Activated CD4-positive, alpha-beta memory T cell treated with anti-CD3 and anti-CD28 coated beads for 36 hours (primary cell): ENCODE measurements at regions not wholly inside any gene's neighbourhood (a gene's known extent, or its start where the extent isn't known, plus 50 kb on each side); places are given as distances from the start of the nearest gene placed in this dataset.

Experiments used
- CTCF ChIA-PET: fragments of 350-600 bp; sonication (Branson Sonifier 250); formaldehyde crosslinking; loops from one replicate; lab custom pipeline; 2021; ENCODE audit warnings: antibody characterized with exemption, inconsistent platforms; lab: Charles Lee
- POLR2A ChIA-PET: fragments of 350-600 bp; sonication (Branson Sonifier 250); formaldehyde crosslinking; loops from one replicate; lab custom pipeline; 2021; ENCODE audit warnings: antibody characterized with exemption; lab: Charles Lee
- DNase-seq: peaks from one replicate; pipeline ENCODE4 v3.0.0-alpha.2; 2020
- H3K27ac Mint-ChIP-seq: one replicate; pipeline ENCODE4 v1.8.0; 2021; ENCODE audit warnings: mixed read lengths
- H3K27me3 Mint-ChIP-seq: one replicate; pipeline ENCODE4 v1.8.0; 2021; ENCODE audit warnings: mixed read lengths
- H3K36me3 Mint-ChIP-seq: one replicate; pipeline ENCODE4 v1.8.0; 2021; ENCODE audit warnings: mixed read lengths
- H3K4me1 Mint-ChIP-seq: one replicate; pipeline ENCODE4 v1.8.0; 2021; ENCODE audit warnings: low read depth, mixed read lengths
- H3K4me3 Mint-ChIP-seq: one replicate; pipeline ENCODE4 v1.8.0; 2021; ENCODE audit warnings: mild to moderate bottlenecking, mixed read lengths
- H3K9me3 Mint-ChIP-seq: one replicate; pipeline ENCODE4 v1.8.0; 2021; ENCODE audit warnings: mixed read lengths
- intact Hi-C: fragments of 100-400 bp; cut with micrococcal nuclease; formaldehyde crosslinking; loops from one replicate; pipeline ENCODE4 v1.15.1; 2023

DNA sequence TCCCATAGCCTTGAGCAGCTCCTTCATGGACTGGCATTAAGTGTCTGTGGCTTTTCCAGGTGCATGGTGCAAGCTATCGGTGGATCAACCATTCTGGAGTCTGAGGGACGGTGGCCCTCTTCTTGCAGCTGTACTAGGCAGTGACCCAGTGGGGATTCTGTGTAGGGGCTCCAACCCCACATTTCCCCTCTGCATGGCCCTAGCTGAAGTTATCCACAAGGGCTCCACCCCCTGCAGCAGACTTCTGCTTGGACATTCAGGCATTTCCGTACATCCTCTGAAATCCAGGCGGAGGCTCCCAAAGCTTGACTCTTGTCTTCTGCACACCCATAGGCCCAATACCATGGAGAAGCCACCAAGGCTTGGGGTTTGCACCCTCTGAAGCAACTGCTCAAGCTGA lies 89.3 kb upstream of the PGRMC2 start:
- intact Hi-C loops: no loop called here
- ChIA-PET POLR2A (no interaction called here), CTCF (no interaction called here)
- no peaks in the 10 kb centered on the region for H3K27me3 Mint-ChIP-seq
- H3K36me3 Mint-ChIP-seq: peaks cover 7% of the 10 kb centered on the region
- H3K9me3 Mint-ChIP-seq: peaks cover 17% of the 10 kb centered on the region
- H3K4me3 Mint-ChIP-seq: no peak overlapping the region
- no peak for DNase-seq
- H3K27ac Mint-ChIP-seq: no peak overlapping the region
- no peaks in the 10 kb centered on the region for H3K4me1 Mint-ChIP-seq

DNA sequence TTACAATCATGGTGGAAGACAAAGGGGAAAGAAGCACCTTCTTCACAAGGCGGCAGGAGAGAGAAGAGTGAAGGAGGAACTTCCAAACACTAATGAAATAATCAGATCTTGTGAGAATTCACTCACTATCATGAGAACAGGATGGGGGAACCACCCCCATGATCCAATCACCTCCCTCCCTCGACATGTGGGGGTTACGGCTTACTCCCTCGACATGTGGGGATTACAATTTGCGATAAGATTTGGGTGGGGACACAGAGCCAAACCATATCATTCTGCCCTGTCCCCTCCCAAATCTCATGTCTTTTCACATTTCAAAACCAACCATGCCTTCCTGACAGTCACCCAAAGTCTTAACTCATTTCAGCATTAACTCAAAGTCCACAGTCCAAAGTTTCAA lies 88.7 kb upstream of the PGRMC2 start:
- CTCF ChIA-PET: no interaction called here
- no peak overlapping the region for H3K4me3 Mint-ChIP-seq
- peaks cover 17% of the 10 kb centered on the region for H3K9me3 Mint-ChIP-seq
- no peak for DNase-seq
- POLR2A ChIA-PET: no interaction called here
- no peak overlapping the region for H3K27ac Mint-ChIP-seq
- peaks cover 7% of the 10 kb centered on the region for H3K36me3 Mint-ChIP-seq
- no peaks in the 10 kb centered on the region for H3K4me1 Mint-ChIP-seq
- H3K27me3 Mint-ChIP-seq: no peaks in the 10 kb centered on the region
- intact Hi-C loops: no loop called here

GRCh38 chr4:128373628-128374027 lies 86.0 kb upstream of the PGRMC2 start:
- Mint-ChIP-seq H3K4me3 (no peak overlapping the region), H3K36me3 (peaks cover 7% of the 10 kb centered on the region), H3K27ac (no peak overlapping the region), H3K27me3 (no peaks in the 10 kb centered on the region), H3K4me1 (no peaks in the 10 kb centered on the region), H3K9me3 (peaks cover 17% of the 10 kb centered on the region)
- DNase-seq: no peak
- POLR2A ChIA-PET: no interaction called here
- intact Hi-C loops: no loop called here
- CTCF ChIA-PET: no interaction called here

DNA sequence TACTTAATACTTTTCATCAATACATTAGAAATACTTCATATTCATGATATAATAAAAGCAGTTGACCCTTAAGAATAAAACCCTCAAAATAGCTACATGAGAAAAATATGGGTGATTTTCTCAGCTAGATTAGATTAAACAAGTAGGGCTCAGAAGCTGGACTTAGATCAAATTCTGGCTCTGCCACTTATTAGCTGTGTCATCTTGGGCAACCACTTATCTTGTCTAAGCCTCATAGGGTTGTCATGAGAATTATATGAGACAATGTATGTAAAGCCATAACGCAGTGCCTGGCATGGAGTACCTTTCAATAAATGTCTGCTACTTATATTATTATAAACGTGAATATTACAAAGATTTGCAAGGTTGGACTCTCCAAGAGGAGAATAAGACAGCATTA lies 84.3 kb upstream of the PGRMC2 start:
- DNase-seq: no peak
- POLR2A ChIA-PET: no interaction called here
- CTCF ChIA-PET: no interaction called here
- Mint-ChIP-seq H3K4me1 (no peaks in the 10 kb centered on the region), H3K9me3 (peaks cover 9% of the 10 kb centered on the region), H3K27ac (no peak overlapping the region), H3K4me3 (no peak overlapping the region), H3K36me3 (peaks cover 3% of the 10 kb centered on the region), H3K27me3 (no peaks in the 10 kb centered on the region)
- intact Hi-C loops: no loop called here

- H3K36me3 Mint-ChIP-seq: peaks cover 1% of the 10 kb centered on the region
- H3K4me1 Mint-ChIP-seq: no peaks in the 10 kb centered on the region
- CTCF ChIA-PET: no interaction called here
- no peaks in the 10 kb centered on the region for H3K27me3 Mint-ChIP-seq
- no peak overlapping the region for H3K27ac Mint-ChIP-seq
- intact Hi-C loops: no loop called here
- H3K4me3 Mint-ChIP-seq: no peak overlapping the region
- POLR2A ChIA-PET: no interaction called here
- H3K9me3 Mint-ChIP-seq: peaks cover 2% of the 10 kb centered on the region
- DNase-seq: no peak
Observed at GRCh38 chr4:128371001-128371777, 83.6 kb upstream of the PGRMC2 start.

GRCh38 chr4:128366212-128366611 lies 78.6 kb upstream of the PGRMC2 start:
- no peaks in the 10 kb centered on the region for H3K9me3 Mint-ChIP-seq
- CTCF ChIA-PET: no interaction called here
- H3K36me3 Mint-ChIP-seq: no peaks in the 10 kb centered on the region
- no peak overlapping the region for H3K4me3 Mint-ChIP-seq
- H3K27ac Mint-ChIP-seq: no peak overlapping the region
- intact Hi-C loops: no loop called here
- POLR2A ChIA-PET: no interaction called here
- H3K4me1 Mint-ChIP-seq: no peaks in the 10 kb centered on the region
- DNase-seq: no peak
- no peaks in the 10 kb centered on the region for H3K27me3 Mint-ChIP-seq

- ChIA-PET CTCF (no interaction called here), POLR2A (no interaction called here)
- Mint-ChIP-seq H3K36me3 (no peaks in the 10 kb centered on the region), H3K27me3 (no peaks in the 10 kb centered on the region), H3K4me3 (no peak overlapping the region), H3K4me1 (no peaks in the 10 kb centered on the region), H3K27ac (no peak overlapping the region), H3K9me3 (no peaks in the 10 kb centered on the region)
- no peak for DNase-seq
- intact Hi-C loops: no loop called here
Observed at GRCh38 chr4:128364565-128364964, 77.0 kb upstream of the PGRMC2 start.

DNA sequence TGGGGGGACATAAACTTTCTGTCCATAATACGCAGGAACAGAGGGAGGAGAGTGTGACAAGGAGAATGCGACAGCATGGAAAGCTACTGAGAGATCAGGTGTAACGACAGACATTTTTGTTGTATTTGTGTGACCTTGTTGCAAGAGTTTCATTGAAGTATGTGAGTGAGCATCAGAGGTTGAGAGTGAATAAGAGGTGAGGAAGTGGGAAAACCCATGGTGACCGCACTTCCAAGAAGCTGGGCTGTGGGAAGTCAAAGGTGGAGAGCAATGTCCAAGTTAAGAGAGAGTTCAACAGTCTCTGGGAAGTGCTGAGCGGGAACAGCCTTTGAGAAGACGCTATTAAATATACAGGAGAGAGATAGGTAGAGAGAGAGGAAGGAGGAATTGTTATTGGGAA lies 76.4 kb upstream of the PGRMC2 start:
- POLR2A ChIA-PET: no interaction called here
- no peaks in the 10 kb centered on the region for H3K9me3 Mint-ChIP-seq
- H3K4me1 Mint-ChIP-seq: no peaks in the 10 kb centered on the region
- intact Hi-C loops: no loop called here
- H3K36me3 Mint-ChIP-seq: no peaks in the 10 kb centered on the region
- CTCF ChIA-PET: no interaction called here
- no peaks in the 10 kb centered on the region for H3K27me3 Mint-ChIP-seq
- DNase-seq: no peak
- H3K4me3 Mint-ChIP-seq: no peak overlapping the region
- H3K27ac Mint-ChIP-seq: no peak overlapping the region

DNA sequence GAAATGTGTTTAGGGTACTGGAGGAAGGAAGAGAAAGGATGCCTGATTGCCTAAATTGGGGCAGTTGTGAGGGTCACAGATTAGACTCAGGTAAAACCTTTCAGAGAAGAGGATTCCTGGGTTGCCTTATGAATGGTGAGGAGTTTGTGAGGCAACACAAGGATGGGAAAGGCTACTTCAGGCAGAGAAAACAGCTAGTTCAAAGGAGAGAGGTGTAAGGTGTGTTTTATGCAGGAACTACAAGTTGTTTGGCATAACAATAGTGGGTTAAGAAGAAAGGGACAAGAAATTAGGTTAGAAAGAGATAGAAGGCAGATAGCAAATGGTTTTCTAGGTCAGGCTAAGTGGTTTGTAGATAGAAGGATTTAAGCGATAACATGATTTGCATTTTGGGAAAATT lies 75.1 kb upstream of the PGRMC2 start:
- Mint-ChIP-seq H3K4me1 (no peaks in the 10 kb centered on the region), H3K27me3 (no peaks in the 10 kb centered on the region), H3K4me3 (no peak overlapping the region), H3K9me3 (no peaks in the 10 kb centered on the region), H3K27ac (no peak overlapping the region), H3K36me3 (no peaks in the 10 kb centered on the region)
- intact Hi-C loops: no loop called here
- ChIA-PET POLR2A (no interaction called here), CTCF (no interaction called here)
- no peak for DNase-seq

DNA sequence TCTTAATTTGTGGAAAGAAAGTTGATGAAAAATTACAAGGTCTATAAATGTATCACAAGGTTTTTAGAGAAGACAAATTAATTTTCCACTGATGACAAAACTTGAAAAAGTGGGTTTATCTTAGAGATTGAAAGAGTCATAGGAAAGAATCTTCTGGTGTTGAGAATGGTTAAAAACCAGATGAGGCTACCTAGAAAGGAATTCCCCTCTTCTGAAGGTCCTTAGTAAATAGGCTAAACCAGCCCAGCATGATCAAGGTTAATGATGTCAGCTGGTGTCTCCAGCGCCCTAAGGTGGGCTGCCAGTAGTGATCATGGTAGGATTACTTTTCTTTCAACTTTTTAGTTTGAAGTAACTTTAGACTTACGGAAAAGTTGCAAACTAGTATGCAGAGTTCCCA lies 71.8 kb upstream of the PGRMC2 start:
- Mint-ChIP-seq H3K4me1 (no peaks in the 10 kb centered on the region), H3K27ac (no peak overlapping the region), H3K4me3 (no peak overlapping the region), H3K27me3 (no peaks in the 10 kb centered on the region), H3K36me3 (no peaks in the 10 kb centered on the region), H3K9me3 (no peaks in the 10 kb centered on the region)
- POLR2A ChIA-PET: interaction anchor here (0.6 kb wide), 1 partner anchor 300 kb away, joined by 3 read pairs; no protein-coding TSS in a partner anchor
- intact Hi-C loops: no loop called here
- no peak for DNase-seq
- CTCF ChIA-PET: no interaction called here

GRCh38 chr4:128358913-128359279 lies 71.3 kb upstream of the PGRMC2 start:
- H3K36me3 Mint-ChIP-seq: no peaks in the 10 kb centered on the region
- CTCF ChIA-PET: no interaction called here
- no peaks in the 10 kb centered on the region for H3K4me1 Mint-ChIP-seq
- H3K4me3 Mint-ChIP-seq: no peak overlapping the region
- intact Hi-C loops: no loop called here
- no peak for DNase-seq
- no peaks in the 10 kb centered on the region for H3K9me3 Mint-ChIP-seq
- H3K27ac Mint-ChIP-seq: no peak overlapping the region
- H3K27me3 Mint-ChIP-seq: no peaks in the 10 kb centered on the region
- POLR2A ChIA-PET: interaction anchor here (0.6 kb wide), 1 partner anchor 299 kb away, joined by 3 read pairs; no protein-coding TSS in a partner anchor

DNA sequence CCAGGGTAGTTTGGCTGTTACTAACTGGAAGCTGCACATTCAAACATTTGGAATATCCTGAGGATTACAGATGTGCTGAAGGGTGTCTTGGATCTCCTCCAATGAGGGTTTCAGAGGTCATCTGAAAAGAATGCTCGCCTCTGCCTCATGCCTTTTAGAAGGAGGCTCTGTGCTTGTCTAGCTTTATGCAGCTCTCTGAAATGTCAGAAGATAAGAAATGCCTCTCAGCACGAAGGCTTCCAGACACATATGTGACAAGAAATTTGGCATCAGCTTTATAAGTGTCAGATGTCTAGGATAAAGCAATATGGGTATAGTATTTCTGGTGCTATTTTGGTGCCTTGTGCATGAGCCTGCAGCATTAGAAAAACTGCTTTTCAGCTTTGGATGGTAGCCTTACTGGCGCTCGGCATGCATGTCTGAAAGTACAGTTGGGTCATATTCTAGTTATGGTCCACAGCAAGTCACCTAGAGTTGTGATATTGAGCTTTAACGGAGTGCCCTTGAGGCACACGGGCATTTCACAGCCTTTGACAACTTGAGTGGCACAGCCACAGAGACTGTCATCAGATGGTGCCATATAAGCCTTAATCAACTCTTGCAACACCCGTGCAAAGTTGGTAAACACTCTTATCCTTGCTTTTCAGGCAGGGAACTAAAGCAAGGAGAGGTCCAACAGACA lies 70.8 kb upstream of the PGRMC2 start:
- H3K4me3 Mint-ChIP-seq: no peak overlapping the region
- ChIA-PET CTCF (no interaction called here), POLR2A (no interaction called here)
- H3K27ac Mint-ChIP-seq: no peak overlapping the region
- intact Hi-C loops: no loop called here
- H3K4me1 Mint-ChIP-seq: no peaks in the 10 kb centered on the region
- DNase-seq: no peak
- no peaks in the 10 kb centered on the region for H3K36me3 Mint-ChIP-seq
- H3K27me3 Mint-ChIP-seq: no peaks in the 10 kb centered on the region
- no peaks in the 10 kb centered on the region for H3K9me3 Mint-ChIP-seq

DNA sequence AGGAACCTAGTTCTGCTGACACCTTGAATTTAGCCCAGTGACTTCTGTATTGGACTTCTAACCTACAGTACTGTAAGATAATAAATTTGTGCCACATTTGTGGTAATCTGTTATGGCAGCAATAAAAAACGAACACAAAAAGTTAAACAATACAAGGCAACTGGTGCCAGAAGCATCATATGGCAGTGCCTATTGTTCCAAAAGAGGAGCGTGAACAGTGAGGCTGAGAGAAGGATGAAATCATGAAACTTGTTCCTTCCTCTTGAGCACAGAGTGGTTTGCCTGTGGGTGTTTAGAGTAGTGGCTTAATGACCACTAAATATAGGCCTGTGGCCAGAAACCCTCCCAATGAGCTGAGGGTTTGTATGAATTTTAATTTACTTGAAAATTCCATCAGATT lies 69.7 kb upstream of the PGRMC2 start:
- intact Hi-C loops: no loop called here
- no peaks in the 10 kb centered on the region for H3K9me3 Mint-ChIP-seq

More for the DNA sequence above, 69.7 kb upstream of the PGRMC2 start:
- CTCF ChIA-PET: no interaction called here
- Mint-ChIP-seq H3K4me1 (no peaks in the 10 kb centered on the region), H3K27ac (no peak overlapping the region), H3K4me3 (no peak overlapping the region), H3K36me3 (no peaks in the 10 kb centered on the region), H3K27me3 (no peaks in the 10 kb centered on the region)
- POLR2A ChIA-PET: no interaction called here
- no peak for DNase-seq
